GM12878 (cell line): ENCODE measurements at regions not wholly inside any gene's neighbourhood (a gene's known extent, or its start where the extent isn't known, plus 50 kb on each side); places are given as distances from the start of the nearest gene placed in this dataset.

Source experiments
- ATAC-seq: fragments of 200-7000 bp; cut with Tn5 transposase; 3 replicates; pipeline ENCODE4 v1.9.1; 2020; ENCODE audit warnings: mild to moderate bottlenecking, moderate library complexity
- BruUV-seq: library from RNA; stranded (reverse); fragments of 400-500 nt; replicated peaks from 2 replicates; lab custom pipeline; 2021; lab: Mats Ljungman, UMichigan
- CTCF ChIA-PET: fragments of 300-600 bp; sonication (Branson Sonifier 250); formaldehyde crosslinking; extraction: SDS; loops from one replicate; lab custom pipeline; 2021; ENCODE audit warnings: inconsistent platforms; lab: Yijun Ruan, JAX
- POLR2A ChIA-PET: fragments of 350-600 bp; formaldehyde crosslinking; extraction: SDS; loops from one replicate; lab custom pipeline; 2021; ENCODE audit warnings: inconsistent platforms; lab: Charles Lee
- RAD21 ChIA-PET: fragments of 300-600 bp; sonication (Branson Sonifier 250); formaldehyde crosslinking; loops from one replicate; lab custom pipeline; 2023; ENCODE audit warnings: antibody characterized with exemption; ENCODE audit not compliant: unreplicated experiment; lab: Charles Lee
- SMC1A ChIA-PET: fragments of 300-600 bp; sonication (Branson Sonifier 250); formaldehyde crosslinking; loops from one replicate; lab custom pipeline; 2023; ENCODE audit not compliant: unreplicated experiment, uncharacterized antibody; lab: Charles Lee
- DNase-seq: peaks from one replicate; pipeline ENCODE4 v3.0.0-alpha.2; 2011; ENCODE audit warnings: low read depth, low spot score
- FAIRE-seq: peaks from 3 replicates; lab custom pipeline; 2011; peaks lifted over from hg19 to GRCh38; lab: Jason Lieb, UNC
- H2AFZ ChIP-seq: 2 replicates; pipeline ENCODE4 v1.6.0; 2011; ENCODE audit warnings: low read depth, low read length, control low read depth; ENCODE audit not compliant: control insufficient read depth
- H3K27ac ChIP-seq: 2 replicates; pipeline ENCODE4 v1.5.1; 2011; ENCODE audit warnings: control low read depth; ENCODE audit not compliant: control insufficient read depth, insufficient read depth
- H3K27me3 ChIP-seq, 2 experiments: replicated peaks in 1 of 2; 2 replicates each; pipeline versions ENCODE4 v1.6.0 to v1.6.1; 2011; ENCODE audit warnings: low read length in 1 of 2; ENCODE audit not compliant: control insufficient read depth in 2 of 2, insufficient read depth in 2 of 2
- H3K36me3 ChIP-seq, 2 experiments: 2 replicates each; pipeline ENCODE4 v1.5.1; 2011; ENCODE audit warnings: low read length in 1 of 2; ENCODE audit not compliant: control insufficient read depth in 2 of 2, insufficient read depth in 2 of 2
- H3K4me1 ChIP-seq: 2 replicates; pipeline ENCODE4 v1.6.1; 2011; ENCODE audit warnings: mild to moderate bottlenecking, low read length, moderate library complexity, mixed read lengths; ENCODE audit not compliant: control insufficient read depth, insufficient read depth
- H3K4me2 ChIP-seq: 2 replicates; pipeline ENCODE4 v1.6.0; 2011; ENCODE audit warnings: control low read depth; ENCODE audit not compliant: control insufficient read depth, insufficient read depth
- H3K4me3 ChIP-seq: fragments of 200-600 bp; sonication (generic); 2 replicates; pipeline ENCODE4 v1.5.1; 2016
- H3K79me2 ChIP-seq: 2 replicates; pipeline ENCODE4 v1.6.0; 2011; ENCODE audit warnings: low read length; ENCODE audit not compliant: control insufficient read depth, insufficient read depth
- H3K9ac ChIP-seq: 2 replicates; pipeline ENCODE4 v1.8.0; 2011; ENCODE audit warnings: low read length, control low read depth, mixed read lengths; ENCODE audit not compliant: control insufficient read depth, insufficient read depth
- H3K9me3 ChIP-seq: replicated peaks from 3 replicates; pipeline ENCODE4 v1.5.1; 2011; ENCODE audit warnings: mild to moderate bottlenecking, low read length; ENCODE audit not compliant: control insufficient read depth, insufficient read depth
- H4K20me1 ChIP-seq: 2 replicates; pipeline ENCODE4 v1.6.0; 2011; ENCODE audit not compliant: control insufficient read depth, insufficient read depth
- CHD2 ChIP-seq: IDR thresholded peaks from 2 replicates; pipeline ENCODE4 v1.6.1; 2011; ENCODE audit warnings: low read depth, low read length, improper control_type of control experiment, borderline replicate concordance
- E4F1 ChIP-seq: fragments of 450-650 bp; IDR thresholded peaks from 2 replicates; pipeline ENCODE4 v1.6.1; 2018; ENCODE audit warnings: borderline replicate concordance, mild to moderate bottlenecking; ENCODE audit not compliant: partially characterized antibody
- IKZF1 ChIP-seq: fragments of 450-650 bp; conservative IDR thresholded peaks from 2 replicates; pipeline ENCODE4 v1.6.1; 2017; ENCODE audit warnings: antibody characterized with exemption, mild to moderate bottlenecking
- IRF5 ChIP-seq: fragments of 450-650 bp; IDR thresholded peaks from 2 replicates; pipeline ENCODE4 v1.6.1; 2017; ENCODE audit warnings: borderline replicate concordance
- JUNB ChIP-seq: IDR thresholded peaks from 2 replicates; pipeline ENCODE4 v1.6.1; 2016; ENCODE audit warnings: antibody characterized with exemption, mild to moderate bottlenecking
- KAT2A ChIP-seq: conservative IDR thresholded peaks from 2 replicates; pipeline ENCODE4 v1.6.1; 2011; ENCODE audit warnings: low read depth, low read length; ENCODE audit not compliant: control insufficient read depth
- MAX ChIP-seq: IDR thresholded peaks from 2 replicates; pipeline ENCODE4 v1.6.1; 2012; ENCODE audit warnings: low read depth, low read length, improper control_type of control experiment
- MLLT1 ChIP-seq: fragments of 450-650 bp; IDR thresholded peaks from 2 replicates; pipeline ENCODE4 v1.6.1; 2016; ENCODE audit warnings: mild to moderate bottlenecking
- RAD21 ChIP-seq: IDR thresholded peaks from 2 replicates; pipeline ENCODE4 v1.6.1; 2011; ENCODE audit warnings: mild to moderate bottlenecking, low read depth, low read length, moderate library complexity; ENCODE audit not compliant: insufficient read depth
- RBBP5 ChIP-seq: fragments of 200-600 bp; sonication (generic); conservative IDR thresholded peaks from 2 replicates; pipeline ENCODE4 v1.6.1; 2016
- RELA ChIP-seq: fragments of 450-650 bp; IDR thresholded peaks from 2 replicates; pipeline ENCODE4 v1.8.0; 2014; ENCODE audit warnings: borderline replicate concordance; ENCODE audit not compliant: partially characterized antibody
- SMARCA5 ChIP-seq: fragments of 450-650 bp; IDR thresholded peaks from 2 replicates; pipeline ENCODE4 v1.6.1; 2017; ENCODE audit warnings: mild to moderate bottlenecking
- SMC3 ChIP-seq: IDR thresholded peaks from 2 replicates; pipeline ENCODE4 v1.6.1; 2011; ENCODE audit warnings: low read length, improper control_type of control experiment, borderline replicate concordance
- WRNIP1 ChIP-seq: IDR thresholded peaks from 2 replicates; pipeline ENCODE4 v1.6.1; 2011; ENCODE audit warnings: low read depth, low read length, improper control_type of control experiment, borderline replicate concordance
- YY1 ChIP-seq: IDR thresholded peaks from 2 replicates; pipeline ENCODE4 v1.6.1; 2011; ENCODE audit warnings: low read depth, mild to moderate bottlenecking, low read length
- ZBTB33 ChIP-seq: fragments of 450-650 bp; IDR thresholded peaks from 2 replicates; pipeline ENCODE4 v1.6.1; 2017; ENCODE audit warnings: mild to moderate bottlenecking
- ZSCAN29 ChIP-seq: fragments of 450-650 bp; IDR thresholded peaks from 2 replicates; pipeline ENCODE4 v1.6.1; 2017; ENCODE audit warnings: mild to moderate bottlenecking, moderate library complexity
- WGBS: methylation state at CpG from one replicate; pipeline ENCODE4 v1.1.6; 2016; ENCODE audit warnings: low lambda C conversion rate; ENCODE audit not compliant: insufficient replicate concordance, insufficient coverage; ENCODE audit errors: missing lambda C conversion rate; 5-methylcytosine and 5-hydroxymethylcytosine counted together
- in situ Hi-C: fragments of 300-500 bp; cut with MboI; formaldehyde crosslinking; loops from 9 replicates; pipeline ENCODE4 v1.14.3; 2018; ENCODE audit warnings: mixed read lengths
- intact Hi-C: fragments of 100-400 bp; cut with micrococcal nuclease; formaldehyde crosslinking; loops from one replicate; pipeline ENCODE4 v1.14.2; 2022; ENCODE audit not compliant: unreplicated experiment

- ChIA-PET POLR2A (no interaction called here), RAD21 (no interaction called here), SMC1A (no interaction called here), CTCF (interaction anchor here (1.1 kb wide), 1 partner anchor 17 kb away, joined by 3 read pairs; no protein-coding TSS in a partner anchor)
- Histone ChIP-seq H3K4me2 (no peak overlapping the region), H3K27ac (no peak overlapping the region), H3K27me3 (no peaks in the 10 kb centered on the region), H4K20me1 (no peaks in the 10 kb centered on the region), H2AFZ (no peak overlapping the region), H3K79me2 (no peaks in the 10 kb centered on the region), H3K4me3 (no peak overlapping the region), H3K9ac (no peak overlapping the region), H3K9me3 (no peaks in the 10 kb centered on the region), H3K36me3 (no peaks in the 10 kb centered on the region), H3K4me1 (no peaks in the 10 kb centered on the region)
- ATAC-seq: no peak
- WGBS: 49% methylated on average over 2 of the region's 2 CpGs
- in situ Hi-C loops (loop anchor here (25.0 kb wide), 1 partner anchor 1038 kb away; no protein-coding TSS in a partner anchor), intact Hi-C loops (no loop called here)
- no peak for DNase-seq
- no TSS peak for BruUV-seq
- TF ChIP-seq KAT2A (no peak), RAD21 (no peak), IKZF1 (no peak), E4F1 (no peak), IRF5 (no peak), SMC3 (no peak), SMARCA5 (no peak), RELA (no peak), RBBP5 (no peak), WRNIP1 (no peak), ZSCAN29 (no peak), JUNB (no peak), ZBTB33 (no peak), CHD2 (no peak), MAX (no peak), MLLT1 (no peak), YY1 (no peak)
- FAIRE-seq: no peak
Observed at GRCh38 chr12:17975239-17975638, 114.8 kb downstream of the RERGL start.
